ENCODE measurements at regions not wholly inside any gene's neighbourhood (a gene's known extent, or its start where the extent isn't known, plus 50 kb on each side); places are given as distances from the start of the nearest gene placed in this dataset.
"Not testable (repeated sequence)": the region's sequence is repeated elsewhere in the genome, so short reads cannot be mapped to it uniquely, and the experiment has no call there.

DNA sequence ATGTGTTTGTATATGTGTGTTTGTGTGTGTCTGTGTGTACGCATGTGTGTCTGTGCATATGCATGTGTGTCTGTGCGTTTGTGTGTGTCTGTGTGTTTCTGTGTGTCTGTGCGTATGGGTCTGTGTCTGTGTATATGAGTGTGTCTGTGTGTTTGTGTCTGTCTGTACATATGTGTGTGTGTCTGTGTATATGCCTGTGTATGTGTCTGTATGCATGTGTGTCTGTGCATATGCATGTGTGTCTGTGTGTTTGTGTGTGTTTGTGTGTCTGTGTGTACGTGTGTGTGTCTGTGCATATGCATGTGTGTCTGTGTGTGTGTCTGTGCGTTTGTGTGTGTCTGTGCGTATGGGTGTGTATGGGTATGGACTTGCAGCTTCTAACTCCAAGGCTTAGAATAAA, 174.0 kb upstream of the NOX3 start:
- Mint-ChIP-seq H3K4me1 (ENCODE audit: low read depth, unreplicated experiment) (no peaks in the 10 kb centered on the region), H3K36me3 (ENCODE audit: insufficient read depth, unreplicated experiment) (no peaks in the 10 kb centered on the region), H3K27ac (ENCODE audit: unreplicated experiment) (no peak overlapping the region), H3K27me3 (ENCODE audit: unreplicated experiment) (no peaks in the 10 kb centered on the region), H3K4me3 (ENCODE audit: low read depth, unreplicated experiment) (no peak overlapping the region), H3K9me3 (ENCODE audit: low read depth, unreplicated experiment) (peaks cover 8% of the 10 kb centered on the region)
- TF ChIP-seq, protein P1, sequence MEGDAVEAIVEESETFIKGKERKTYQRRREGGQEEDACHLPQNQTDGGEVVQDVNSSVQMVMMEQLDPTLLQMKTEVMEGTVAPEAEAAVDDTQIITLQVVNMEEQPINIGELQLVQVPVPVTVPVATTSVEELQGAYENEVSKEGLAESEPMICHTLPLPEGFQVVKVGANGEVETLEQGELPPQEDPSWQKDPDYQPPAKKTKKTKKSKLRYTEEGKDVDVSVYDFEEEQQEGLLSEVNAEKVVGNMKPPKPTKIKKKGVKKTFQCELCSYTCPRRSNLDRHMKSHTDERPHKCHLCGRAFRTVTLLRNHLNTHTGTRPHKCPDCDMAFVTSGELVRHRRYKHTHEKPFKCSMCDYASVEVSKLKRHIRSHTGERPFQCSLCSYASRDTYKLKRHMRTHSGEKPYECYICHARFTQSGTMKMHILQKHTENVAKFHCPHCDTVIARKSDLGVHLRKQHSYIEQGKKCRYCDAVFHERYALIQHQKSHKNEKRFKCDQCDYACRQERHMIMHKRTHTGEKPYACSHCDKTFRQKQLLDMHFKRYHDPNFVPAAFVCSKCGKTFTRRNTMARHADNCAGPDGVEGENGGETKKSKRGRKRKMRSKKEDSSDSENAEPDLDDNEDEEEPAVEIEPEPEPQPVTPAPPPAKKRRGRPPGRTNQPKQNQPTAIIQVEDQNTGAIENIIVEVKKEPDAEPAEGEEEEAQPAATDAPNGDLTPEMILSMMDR (IDR thresholded peaks at IDR 0.05; ENCODE audit: unreplicated experiment) = no peak
- no peak for DNase-seq
- BruUV-seq (replicated peaks) = no TSS peak
- intact Hi-C loops (cut with micrococcal nuclease; ENCODE audit: unreplicated experiment) = no loop called here
- CTCF ChIA-PET = no interaction called here

DNA sequence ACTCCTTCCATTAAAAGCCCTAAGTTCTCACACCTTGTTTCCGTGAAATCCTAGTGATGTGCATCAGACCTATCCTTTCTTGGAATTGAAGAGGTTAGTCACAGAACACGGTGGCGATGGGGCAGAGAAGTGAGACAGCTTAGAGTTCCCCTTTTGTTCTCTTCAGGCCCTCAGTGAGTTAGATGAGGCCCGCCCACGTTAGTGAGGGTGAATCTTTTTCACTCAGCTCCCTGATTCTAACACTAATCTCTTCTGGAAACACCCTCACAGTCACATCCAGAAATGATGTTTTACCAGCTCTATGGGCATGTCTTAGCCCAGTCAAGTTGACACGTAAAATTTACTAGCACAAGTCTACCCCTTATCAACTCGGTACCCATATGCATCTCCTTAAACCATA, 172.7 kb upstream of the NOX3 start:
- H3K36me3 Mint-ChIP-seq (ENCODE audit: insufficient read depth, unreplicated experiment) = no peaks in the 10 kb centered on the region
- H3K4me3 Mint-ChIP-seq (ENCODE audit: low read depth, unreplicated experiment) = no peak overlapping the region
- no peaks in the 10 kb centered on the region for H3K4me1 Mint-ChIP-seq (ENCODE audit: low read depth, unreplicated experiment)
- no peak for DNase-seq
- TF ChIP-seq, protein P1 (IDR thresholded peaks at IDR 0.05; ENCODE audit: unreplicated experiment) = no peak
- no peaks in the 10 kb centered on the region for H3K27me3 Mint-ChIP-seq (ENCODE audit: unreplicated experiment)
- intact Hi-C loops (cut with micrococcal nuclease; ENCODE audit: unreplicated experiment) = no loop called here
- H3K27ac Mint-ChIP-seq (ENCODE audit: unreplicated experiment) = no peak overlapping the region
- H3K9me3 Mint-ChIP-seq (ENCODE audit: low read depth, unreplicated experiment) = peaks cover 8% of the 10 kb centered on the region
- CTCF ChIA-PET = no interaction called here
- BruUV-seq (replicated peaks) = no TSS peak

DNA sequence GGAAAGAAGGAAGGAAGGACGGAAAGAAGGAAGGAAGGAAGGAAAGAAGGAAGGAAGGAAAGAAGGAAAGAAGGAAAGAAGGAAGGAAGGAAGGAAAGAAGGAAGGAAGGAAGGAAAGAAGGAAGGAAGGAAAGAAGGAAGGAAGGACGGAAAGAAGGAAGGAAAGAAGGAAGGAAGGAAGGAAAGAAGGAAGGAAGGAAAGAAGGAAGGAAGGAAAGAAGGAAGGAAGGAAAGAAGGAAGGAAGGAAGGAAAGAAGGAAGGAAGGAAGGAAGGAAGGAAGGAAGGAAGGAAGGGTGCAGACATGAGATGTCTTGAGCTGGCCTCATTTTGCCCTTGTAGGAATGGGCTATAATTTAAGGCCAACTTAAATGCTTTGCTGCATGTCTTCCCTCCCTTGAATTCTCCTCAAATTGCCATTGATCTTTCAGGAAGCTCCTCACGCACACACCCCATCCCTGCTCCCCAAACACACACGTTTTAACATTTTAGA, 172.1 kb upstream of the NOX3 start:
- H3K4me1 Mint-ChIP-seq (ENCODE audit: low read depth, unreplicated experiment); H3K27ac Mint-ChIP-seq (ENCODE audit: unreplicated experiment); CTCF ChIA-PET; DNase-seq; H3K9me3 Mint-ChIP-seq (ENCODE audit: low read depth, unreplicated experiment); intact Hi-C loops (cut with micrococcal nuclease; ENCODE audit: unreplicated experiment); H3K36me3 Mint-ChIP-seq (ENCODE audit: insufficient read depth, unreplicated experiment); H3K4me3 Mint-ChIP-seq (ENCODE audit: low read depth, unreplicated experiment); BruUV-seq (replicated peaks); H3K27me3 Mint-ChIP-seq (ENCODE audit: unreplicated experiment): not testable (repeated sequence)

DNA sequence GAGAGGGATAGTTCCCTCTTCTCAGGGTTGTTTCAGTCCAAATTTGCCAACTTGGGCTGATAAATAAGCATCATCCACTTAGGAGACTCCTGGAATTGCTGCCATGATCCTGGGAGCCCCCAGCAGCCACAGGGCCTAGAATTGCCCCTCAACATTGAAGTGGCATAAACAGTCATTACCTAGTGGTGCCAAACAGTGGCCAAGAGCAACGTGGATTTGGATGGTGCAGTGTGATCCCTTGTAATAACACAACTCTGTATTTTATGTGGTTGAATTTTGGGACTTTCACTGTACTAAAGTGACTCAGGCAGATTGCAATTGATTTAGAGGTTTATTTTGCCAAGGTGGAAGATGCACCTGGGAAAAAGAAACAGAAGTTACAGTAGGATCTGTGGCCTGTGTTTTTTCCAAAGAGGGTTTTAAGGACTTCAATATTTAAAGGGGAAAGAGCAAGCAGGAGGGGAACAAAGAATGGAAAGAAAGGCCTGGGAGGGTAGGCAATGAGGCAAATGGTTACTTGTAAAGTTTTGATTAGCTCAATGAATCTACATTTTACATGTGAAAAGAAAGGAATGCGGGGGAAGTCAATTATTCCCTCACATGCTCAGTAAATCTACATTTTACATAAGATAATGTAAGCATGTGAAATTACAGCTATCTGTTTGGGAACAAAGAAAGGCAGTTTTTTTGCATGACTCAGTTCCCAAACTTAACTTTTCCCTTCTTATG, 168.0 kb upstream of the NOX3 start:
- Mint-ChIP-seq H3K4me3 (ENCODE audit: low read depth, unreplicated experiment) (no peak overlapping the region), H3K4me1 (ENCODE audit: low read depth, unreplicated experiment) (no peaks in the 10 kb centered on the region), H3K27me3 (ENCODE audit: unreplicated experiment) (no peaks in the 10 kb centered on the region), H3K36me3 (ENCODE audit: insufficient read depth, unreplicated experiment) (no peaks in the 10 kb centered on the region), H3K9me3 (ENCODE audit: low read depth, unreplicated experiment) (peaks cover 3% of the 10 kb centered on the region), H3K27ac (ENCODE audit: unreplicated experiment) (no peak overlapping the region)
- CTCF ChIA-PET = no interaction called here
- TF ChIP-seq, protein P1 (IDR thresholded peaks at IDR 0.05; ENCODE audit: unreplicated experiment) = no peak
- no peak for DNase-seq
- intact Hi-C loops (cut with micrococcal nuclease; ENCODE audit: unreplicated experiment) = no loop called here
- BruUV-seq (replicated peaks) = no TSS peak

DNA sequence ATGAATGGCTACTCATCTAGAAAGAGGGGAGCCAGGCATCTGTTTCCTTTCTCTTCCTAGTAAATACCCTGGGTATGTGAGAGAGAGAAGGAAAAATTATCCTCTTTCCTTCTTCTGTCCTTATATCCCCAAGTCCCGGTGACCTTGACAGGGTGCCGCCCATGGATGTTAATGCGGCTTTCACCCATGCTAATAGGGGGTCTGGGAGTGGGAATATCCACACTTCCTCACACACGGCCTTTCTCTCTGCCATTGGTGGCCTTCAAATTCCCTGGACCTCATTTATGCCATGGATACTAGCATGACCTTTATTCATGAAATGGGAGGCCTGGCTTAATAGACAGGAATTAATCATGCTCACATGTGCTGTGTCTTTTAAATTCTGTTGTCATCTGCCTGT, 159.0 kb upstream of the NOX3 start:
- no peaks in the 10 kb centered on the region for H3K36me3 Mint-ChIP-seq (ENCODE audit: insufficient read depth, unreplicated experiment)
- H3K27ac Mint-ChIP-seq (ENCODE audit: unreplicated experiment) = no peak overlapping the region
- no peak overlapping the region for H3K4me3 Mint-ChIP-seq (ENCODE audit: low read depth, unreplicated experiment)
- H3K9me3 Mint-ChIP-seq (ENCODE audit: low read depth, unreplicated experiment) = peaks cover 6% of the 10 kb centered on the region
- CTCF ChIA-PET = no interaction called here
- DNase-seq = no peak
- TF ChIP-seq, protein P1 (IDR thresholded peaks at IDR 0.05; ENCODE audit: unreplicated experiment) = no peak
- intact Hi-C loops (cut with micrococcal nuclease; ENCODE audit: unreplicated experiment) = no loop called here
- H3K27me3 Mint-ChIP-seq (ENCODE audit: unreplicated experiment) = no peaks in the 10 kb centered on the region
- no peaks in the 10 kb centered on the region for H3K4me1 Mint-ChIP-seq (ENCODE audit: low read depth, unreplicated experiment)
- no TSS peak for BruUV-seq (replicated peaks)
